Naive thymus-derived CD8-positive, alpha-beta T cell (primary cell): ENCODE measurements at regions not wholly inside any gene's neighbourhood (a gene's known extent, or its start where the extent isn't known, plus 50 kb on each side); places are given as distances from the start of the nearest gene placed in this dataset.
A peak's percentile ranks its signal among the peaks of the same experiment; 100 is the strongest.

Experiments
- ATAC-seq, 2 donors: fragments of 150-1000 bp; cut with Tn5 transposase in 1 of 2; sonication (Bioruptor Pico), chemical (Tn5 transposase) in 1 of 2; 1 replicate in 1 of 2; 2 replicates in 1 of 2; pipeline ENCODE4 v1.10.0; 2021; ENCODE audit warnings: mild to moderate bottlenecking in 2 of 2, moderate library complexity in 2 of 2
- POLR2A ChIA-PET: fragments of 350-600 bp; sonication (Branson Sonifier 250); formaldehyde crosslinking; loops from one replicate; lab custom pipeline; 2021; ENCODE audit warnings: antibody characterized with exemption; lab: Charles Lee
- DNase-seq, 10 donors: peaks; one replicate each; pipeline versions ENCODE4 v3.0.0 to v3.0.0-alpha.2; 2020 to 2022
- H3K27ac Mint-ChIP-seq, 10 donors: one replicate each; pipeline ENCODE4 v1.8.0; 2020 to 2022; ENCODE audit warnings: mild to moderate bottlenecking in 10 of 10, mixed read lengths in 10 of 10, moderate library complexity in 4 of 10, inconsistent platforms in 1 of 10
- H3K27me3 Mint-ChIP-seq, 5 donors: one replicate each; pipeline ENCODE4 v1.8.0; 2021 to 2022; ENCODE audit warnings: mixed read lengths in 5 of 5
- H3K36me3 Mint-ChIP-seq, 3 donors: one replicate each; pipeline ENCODE4 v1.8.0; 2020 to 2022; ENCODE audit warnings: mixed read lengths in 3 of 3, mild to moderate bottlenecking in 2 of 3, inconsistent platforms in 1 of 3
- H3K4me1 Mint-ChIP-seq, 4 donors: one replicate each; pipeline ENCODE4 v1.8.0; 2021 to 2022; ENCODE audit warnings: mixed read lengths in 4 of 4
- H3K4me3 Mint-ChIP-seq, 10 donors: one replicate each; pipeline ENCODE4 v1.8.0; 2020 to 2022; ENCODE audit warnings: mild to moderate bottlenecking in 10 of 10, mixed read lengths in 10 of 10, moderate library complexity in 6 of 10, inconsistent platforms in 1 of 10
- H3K9me3 Mint-ChIP-seq, 9 donors: one replicate each; pipeline ENCODE4 v1.8.0; 2020 to 2022; ENCODE audit warnings: mixed read lengths in 9 of 9, mild to moderate bottlenecking in 3 of 9, inconsistent platforms in 1 of 9, moderate library complexity in 1 of 9

- no peak for ATAC-seq
- POLR2A ChIA-PET = interaction anchor here (1.0 to 3.7 kb wide), 7 partner anchors 10 to 23 kb away, joined by 3 to 18 read pairs (median 4); no protein-coding TSS in a partner anchor
- Mint-ChIP-seq H3K4me3 (peak overlapping the region in 3 of 10 donors; percentile 36 to 60 (median 42)), H3K9me3 (no peaks in the 10 kb centered on the region), H3K36me3 (peaks cover 0 to 6% (median 0%) of the 10 kb centered on the region in 3 donors), H3K27me3 (no peaks in the 10 kb centered on the region), H3K27ac (peak overlapping the region; percentile 30 to 98 (median 80)), H3K4me1 (peaks cover 41 to 83% (median 73%) of the 10 kb centered on the region in 4 donors)
- no peak for DNase-seq
Observed at GRCh38 chr14:73764406-73765280, 50.5 kb upstream of the PNMA1 start.
